Caco-2 (cell line): ENCODE measurements at regions not wholly inside any gene's neighbourhood (a gene's known extent, or its start where the extent isn't known, plus 50 kb on each side); places are given as distances from the start of the nearest gene placed in this dataset.

Experiments
- BruUV-seq: library from RNA; stranded (reverse); fragments of 400-500 nt; replicated peaks from 2 replicates; lab custom pipeline; 2021; lab: Mats Ljungman, UMichigan
- CTCF ChIA-PET: fragments of 300-600 bp; sonication (Branson Sonifier 250); formaldehyde crosslinking; loops from one replicate; lab custom pipeline; 2022; ENCODE audit warnings: antibody characterized with exemption; lab: Charles Lee
- POLR2A ChIA-PET: fragments of 300-600 bp; sonication (Branson Sonifier 250); formaldehyde crosslinking; loops from one replicate; lab custom pipeline; 2022; ENCODE audit warnings: antibody characterized with exemption; lab: Charles Lee
- DNase-seq, 2 experiments: peaks; one replicate each; pipeline versions ENCODE4 v3.0.0 to v3.0.0-alpha.2; 2020 to 2022
- H3K27me3 ChIP-seq: replicated peaks from 2 replicates; pipeline ENCODE4 v1.6.0; 2011; ENCODE audit warnings: low read length; ENCODE audit not compliant: control insufficient read depth, insufficient read depth
- H3K36me3 ChIP-seq: 2 replicates; pipeline ENCODE4 v1.5.1; 2011; ENCODE audit warnings: low read length; ENCODE audit not compliant: control insufficient read depth, insufficient read depth
- H3K4me1 ChIP-seq: fragments of 250-450 bp; sonication (Bioruptor Pico); 2 replicates; pipeline ENCODE4 v1.5.1; 2020; ENCODE audit warnings: mild to moderate bottlenecking
- H3K4me3 ChIP-seq: 2 replicates; pipeline ENCODE4 v1.5.1; 2011; ENCODE audit warnings: low read depth, mild to moderate bottlenecking, control low read depth, low read length
- H3K9me3 ChIP-seq: fragments of 250-450 bp; sonication (Bioruptor Pico); 2 replicates; pipeline ENCODE4 v1.5.1; 2020; ENCODE audit warnings: mild to moderate bottlenecking, moderate library complexity
- H3K27ac Mint-ChIP-seq: one replicate; pipeline ENCODE4 v1.8.0; 2022; ENCODE audit warnings: mixed read lengths; ENCODE audit not compliant: unreplicated experiment
- H3K27me3 Mint-ChIP-seq: one replicate; pipeline ENCODE4 v1.8.0; 2022; ENCODE audit warnings: mixed read lengths; ENCODE audit not compliant: insufficient read depth, unreplicated experiment
- H3K36me3 Mint-ChIP-seq: one replicate; pipeline ENCODE4 v1.8.0; 2022; ENCODE audit warnings: mild to moderate bottlenecking, mixed read lengths; ENCODE audit not compliant: insufficient read depth, unreplicated experiment
- H3K4me1 Mint-ChIP-seq: one replicate; pipeline ENCODE4 v1.8.0; 2022; ENCODE audit warnings: low read depth, mixed read lengths; ENCODE audit not compliant: unreplicated experiment
- H3K4me3 Mint-ChIP-seq: one replicate; pipeline ENCODE4 v1.8.0; 2022; ENCODE audit warnings: mild to moderate bottlenecking, moderate library complexity, mixed read lengths; ENCODE audit not compliant: unreplicated experiment
- H3K9me3 Mint-ChIP-seq: one replicate; pipeline ENCODE4 v1.8.0; 2022; ENCODE audit warnings: mixed read lengths; ENCODE audit not compliant: unreplicated experiment
- CTCF ChIP-seq, 2 experiments: fragments of 200-600 bp in 1 of 2; IDR thresholded peaks; 1 replicate in 1 of 2; 2 replicates in 1 of 2; pipeline versions ENCODE4 v1.5.1 to v1.8.0; 2011 to 2022; ENCODE audit warnings: antibody characterized with exemption in 1 of 2, control low read depth in 1 of 2, inconsistent platforms in 1 of 2, low read depth in 1 of 2, low read length in 1 of 2, mild to moderate bottlenecking in 1 of 2, moderate library complexity in 1 of 2; ENCODE audit not compliant: insufficient read depth in 1 of 2, severe bottlenecking in 1 of 2, unreplicated experiment in 1 of 2
- intact Hi-C: fragments of 100-400 bp; cut with micrococcal nuclease; formaldehyde crosslinking; loops from one replicate; pipeline ENCODE4 v1.10.0; 2022; ENCODE audit not compliant: unreplicated experiment

DNA sequence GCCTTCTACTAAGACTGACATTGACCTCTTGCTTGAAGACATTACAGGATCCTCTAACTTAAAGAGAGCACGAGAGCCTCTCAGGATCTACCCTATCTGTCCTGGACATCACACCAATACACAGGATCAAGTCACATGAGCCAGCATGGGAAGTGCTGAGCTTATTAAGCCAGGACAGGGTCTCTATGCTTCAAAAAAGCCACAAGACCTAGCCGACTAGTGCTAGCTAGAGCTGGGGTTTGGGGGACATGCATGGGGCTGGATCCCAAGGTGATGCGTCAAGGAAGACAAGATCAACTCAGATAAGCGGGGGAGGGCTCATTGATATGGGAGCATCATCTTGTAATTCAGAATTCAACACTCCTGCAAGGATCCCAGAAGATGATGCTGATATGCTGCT is 167.2 kb upstream of the TAB2 start:
- no peaks in the 10 kb centered on the region for H3K9me3 Mint-ChIP-seq
- H3K36me3 Mint-ChIP-seq = no peaks in the 10 kb centered on the region
- no peak overlapping the region for H3K27ac Mint-ChIP-seq
- Histone ChIP-seq H3K4me3 (no peak overlapping the region), H3K9me3 (no peaks in the 10 kb centered on the region), H3K36me3 (no peaks in the 10 kb centered on the region), H3K4me1 (no peaks in the 10 kb centered on the region), H3K27me3 (no peaks in the 10 kb centered on the region)
- BruUV-seq = no TSS peak
- CTCF ChIA-PET = no interaction called here
- H3K27me3 Mint-ChIP-seq = no peaks in the 10 kb centered on the region
- POLR2A ChIA-PET = no interaction called here
- H3K4me3 Mint-ChIP-seq = no peak overlapping the region
- no peak for TF ChIP-seq CTCF (IDR thresholded peaks at IDR 0.05; ENCODE audit: insufficient read depth in 1 of 2, low read depth in 1 of 2, low read length in 1 of 2, severe bottlenecking in 1 of 2, unreplicated experiment in 1 of 2)
- peaks cover 7% of the 10 kb centered on the region for H3K4me1 Mint-ChIP-seq
- intact Hi-C loops = no loop called here
- DNase-seq = no peak

DNA sequence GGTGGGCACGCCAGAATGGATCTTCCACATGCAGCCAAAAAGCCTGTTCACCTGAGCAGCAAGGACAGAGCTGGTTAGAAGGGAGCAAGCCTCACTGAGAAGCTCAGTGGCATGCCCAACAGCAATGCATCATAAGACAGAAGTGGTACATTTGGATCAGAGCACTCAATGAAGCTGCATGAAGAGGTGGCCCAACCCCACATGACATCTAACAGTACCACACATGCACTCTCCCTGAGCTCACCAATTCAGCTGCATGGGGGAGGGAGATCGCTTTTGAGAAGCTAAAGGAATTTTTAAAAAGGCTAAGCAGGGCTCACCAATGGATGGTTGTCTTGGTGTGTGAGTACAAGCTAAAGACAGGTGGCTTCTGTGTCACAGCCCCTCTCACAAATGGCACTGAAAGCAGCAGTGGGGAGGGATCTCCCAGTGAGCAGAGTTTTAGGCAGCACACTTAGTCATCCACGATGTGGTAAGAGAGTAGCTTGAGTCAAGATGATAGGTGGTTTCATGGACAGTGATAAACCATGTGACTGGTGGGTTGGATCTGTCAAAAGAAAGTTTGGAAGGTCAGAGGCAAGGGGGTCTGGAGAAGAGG is 166.6 kb upstream of the TAB2 start:
- intact Hi-C loops = no loop called here
- no peaks in the 10 kb centered on the region for H3K4me1 ChIP-seq
- H3K27me3 ChIP-seq = no peaks in the 10 kb centered on the region
- DNase-seq = no peak
- peaks cover 7% of the 10 kb centered on the region for H3K4me1 Mint-ChIP-seq
- ChIA-PET POLR2A (no interaction called here), CTCF (no interaction called here)
- no peak overlapping the region for H3K27ac Mint-ChIP-seq
- no peaks in the 10 kb centered on the region for H3K36me3 ChIP-seq
- no peaks in the 10 kb centered on the region for H3K9me3 ChIP-seq
- H3K9me3 Mint-ChIP-seq = no peaks in the 10 kb centered on the region
- no peak overlapping the region for H3K4me3 ChIP-seq
- H3K36me3 Mint-ChIP-seq = no peaks in the 10 kb centered on the region
- BruUV-seq = no TSS peak
- no peaks in the 10 kb centered on the region for H3K27me3 Mint-ChIP-seq
- no peak overlapping the region for H3K4me3 Mint-ChIP-seq
- no peak for TF ChIP-seq CTCF (IDR thresholded peaks at IDR 0.05; ENCODE audit: insufficient read depth in 1 of 2, low read depth in 1 of 2, low read length in 1 of 2, severe bottlenecking in 1 of 2, unreplicated experiment in 1 of 2)

DNA sequence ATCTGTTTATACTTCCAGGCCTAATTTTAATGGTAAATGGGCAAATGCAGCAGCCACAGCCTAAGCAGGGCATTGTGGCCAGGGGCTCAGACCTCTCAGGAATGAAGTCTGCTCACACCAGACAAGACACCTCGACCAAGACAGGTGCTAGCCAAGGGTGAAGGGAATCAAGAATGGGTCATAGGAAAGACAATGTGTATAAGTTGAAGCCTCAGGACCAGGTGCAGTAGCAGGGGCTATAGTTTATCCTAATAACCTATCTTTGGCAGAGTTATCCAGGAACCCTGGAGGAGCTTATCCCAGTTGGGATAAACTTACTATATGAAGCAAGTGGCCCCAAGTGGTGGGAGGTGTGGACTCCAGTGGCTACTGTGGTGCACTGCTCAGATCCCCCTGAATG is 165.0 kb upstream of the TAB2 start:
- ChIA-PET CTCF (no interaction called here), POLR2A (no interaction called here)
- Histone ChIP-seq H3K4me3 (no peak overlapping the region), H3K36me3 (no peaks in the 10 kb centered on the region), H3K4me1 (no peaks in the 10 kb centered on the region), H3K9me3 (no peaks in the 10 kb centered on the region), H3K27me3 (no peaks in the 10 kb centered on the region)
- H3K4me1 Mint-ChIP-seq = no peaks in the 10 kb centered on the region
- intact Hi-C loops = no loop called here
- no peak overlapping the region for H3K4me3 Mint-ChIP-seq
- TF ChIP-seq CTCF (IDR thresholded peaks at IDR 0.05; ENCODE audit: insufficient read depth in 1 of 2, low read depth in 1 of 2, low read length in 1 of 2, severe bottlenecking in 1 of 2, unreplicated experiment in 1 of 2) = no peak
- no peaks in the 10 kb centered on the region for H3K36me3 Mint-ChIP-seq
- BruUV-seq = no TSS peak
- H3K9me3 Mint-ChIP-seq = no peaks in the 10 kb centered on the region
- no peaks in the 10 kb centered on the region for H3K27me3 Mint-ChIP-seq
- DNase-seq = no peak
- H3K27ac Mint-ChIP-seq = no peak overlapping the region
